ENCODE measurements at regions not wholly inside any gene's neighbourhood (a gene's known extent, or its start where the extent isn't known, plus 50 kb on each side); places are given as distances from the start of the nearest gene placed in this dataset.

DNA sequence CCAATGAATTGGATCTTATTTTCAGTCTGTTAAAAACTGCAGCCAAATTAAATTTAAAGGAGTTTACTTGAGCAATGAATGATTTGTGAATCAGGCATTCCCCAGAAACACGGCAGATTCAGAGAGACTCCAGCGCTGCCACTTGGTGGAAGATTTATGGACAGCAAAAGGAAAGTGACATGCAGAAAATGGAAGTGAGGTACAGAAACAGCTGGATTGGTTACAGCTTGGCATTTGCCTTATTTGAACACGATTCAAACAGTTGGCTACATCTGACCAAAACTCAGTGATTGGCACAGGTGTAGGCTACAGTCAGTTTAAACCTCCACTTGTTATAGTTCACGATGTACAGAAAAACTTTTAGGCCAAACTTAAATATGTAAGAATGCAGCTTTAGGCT, 257.6 kb upstream of the IMPG1 start:
- H3K4me1 Mint-ChIP-seq, result no peaks in the 10 kb centered on the region
- no peak overlapping the region for H3K27ac Mint-ChIP-seq
- no peaks in the 10 kb centered on the region for H3K27me3 Mint-ChIP-seq (ENCODE audit: low read depth)
- H3K4me3 Mint-ChIP-seq, result no peak overlapping the region
- DNase-seq (ENCODE audit: low spot score in 2 of 2, unreplicated experiment in 2 of 2), result no peak
- peaks cover 49% of the 10 kb centered on the region for H3K9me3 Mint-ChIP-seq
- H3K36me3 Mint-ChIP-seq, result peaks cover 3% of the 10 kb centered on the region
- TF ChIP-seq CTCF (IDR thresholded peaks at IDR 0.05; ENCODE audit: unreplicated experiment), result no peak

DNA sequence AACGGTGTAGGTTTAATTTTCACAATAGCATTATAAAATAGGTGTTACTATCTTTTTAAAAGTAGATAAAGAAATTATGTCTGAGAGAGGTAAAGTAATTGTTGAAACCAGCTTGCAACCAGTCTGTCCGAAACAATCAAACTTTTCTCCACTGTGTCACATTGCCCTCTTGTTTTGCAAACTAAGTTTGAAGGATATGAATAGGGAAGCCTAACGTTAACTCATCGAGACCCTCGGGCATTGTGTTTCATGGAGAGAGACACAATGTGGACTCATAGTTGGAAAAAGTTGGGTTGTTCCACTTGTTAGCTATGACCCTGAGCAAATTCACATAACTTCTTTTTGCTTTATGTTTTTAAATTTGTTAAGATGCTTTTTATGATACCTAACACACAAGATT, 254.4 kb upstream of the IMPG1 start:
- Mint-ChIP-seq H3K27ac (no peak overlapping the region), H3K27me3 (ENCODE audit: low read depth) (no peaks in the 10 kb centered on the region), H3K4me1 (no peaks in the 10 kb centered on the region), H3K36me3 (no peaks in the 10 kb centered on the region), H3K9me3 (peaks cover 28% of the 10 kb centered on the region), H3K4me3 (no peak overlapping the region)
- no peak for DNase-seq (ENCODE audit: low spot score in 2 of 2, unreplicated experiment in 2 of 2)
- TF ChIP-seq CTCF (IDR thresholded peaks at IDR 0.05; ENCODE audit: unreplicated experiment), result no peak
